ENCODE measurements at regions not wholly inside any gene's neighbourhood (a gene's known extent, or its start where the extent isn't known, plus 50 kb on each side); places are given as distances from the start of the nearest gene placed in this dataset.

DNA sequence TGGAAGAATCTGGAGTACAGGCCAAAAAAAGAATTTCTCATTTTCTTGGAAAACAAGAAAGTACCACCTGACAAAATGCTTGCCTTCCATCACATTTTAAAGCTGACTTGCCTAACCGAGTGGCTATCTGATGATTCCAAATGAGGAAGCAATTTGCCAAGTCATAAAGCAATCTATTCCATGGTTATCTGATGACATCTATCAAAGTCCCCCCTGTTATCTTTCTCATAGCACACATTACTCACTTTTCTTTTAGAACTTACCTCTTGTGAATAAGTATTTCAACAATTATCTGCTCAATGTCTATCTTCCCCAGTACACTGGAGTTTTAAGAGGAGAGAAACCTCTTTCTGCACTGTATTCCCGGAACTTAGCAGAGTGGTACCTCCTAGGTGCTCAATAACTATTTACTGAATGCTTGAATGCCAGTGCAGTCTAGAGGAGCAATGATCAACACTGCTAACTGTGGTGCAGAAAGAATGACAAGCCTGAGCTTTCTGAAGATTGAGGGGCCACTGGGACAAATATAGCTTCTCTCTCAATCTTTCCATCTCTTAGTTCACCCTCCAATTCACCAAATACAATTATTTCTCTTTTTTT lies 186.3 kb upstream of the ATP11B start:
- in situ Hi-C loops (cut with HindIII; ENCODE audit: low sequenced_read_pairs) = no loop called here

DNA sequence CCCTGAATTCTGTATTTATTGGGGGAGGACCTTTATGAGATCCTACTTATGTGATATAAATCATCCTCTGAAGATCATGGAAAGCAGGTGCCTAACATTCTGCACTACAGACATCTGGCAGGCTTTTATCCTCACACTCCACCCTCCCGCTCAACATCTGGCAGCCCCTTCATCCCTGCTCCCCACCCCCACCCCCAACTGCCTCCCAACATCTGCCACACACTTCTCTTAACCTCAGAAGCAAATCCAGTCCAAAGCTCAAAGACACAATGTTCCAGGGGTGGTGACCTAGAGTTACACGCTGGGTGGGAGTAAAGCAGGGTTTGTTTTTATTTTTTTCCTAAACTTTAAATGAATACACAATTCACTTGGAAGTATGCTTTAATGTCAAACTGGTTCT lies 184.5 kb upstream of the ATP11B start:
- in situ Hi-C loops (cut with HindIII; ENCODE audit: low sequenced_read_pairs) = no loop called here

DNA sequence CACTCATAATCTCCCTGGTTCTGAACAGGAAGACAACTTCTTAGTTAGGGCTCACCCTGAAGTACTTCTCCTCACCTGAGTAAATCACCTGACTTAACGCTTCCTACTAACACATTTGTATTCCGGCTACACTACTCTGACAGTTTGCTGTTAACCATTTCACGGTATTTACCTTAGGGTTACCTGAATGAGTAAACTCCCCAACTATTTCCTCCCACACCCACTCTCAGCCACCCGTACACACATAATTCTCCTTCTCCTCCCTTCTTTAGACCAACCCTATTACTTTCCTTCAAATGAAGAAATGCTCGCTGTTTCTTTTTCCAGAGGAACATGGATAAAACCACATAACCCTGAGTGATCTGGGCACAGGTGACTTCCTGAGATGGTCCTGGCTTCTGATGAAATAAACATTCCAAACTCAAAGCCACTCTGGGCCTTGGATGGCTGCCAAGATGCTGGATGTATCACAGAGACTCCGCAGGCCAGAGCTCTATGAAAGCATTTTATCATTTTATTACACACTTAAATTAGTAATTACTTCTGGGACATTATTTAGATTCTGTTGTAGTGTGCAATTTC lies 183.6 kb upstream of the ATP11B start:
- in situ Hi-C loops (cut with HindIII; ENCODE audit: low sequenced_read_pairs) = no loop called here

DNA sequence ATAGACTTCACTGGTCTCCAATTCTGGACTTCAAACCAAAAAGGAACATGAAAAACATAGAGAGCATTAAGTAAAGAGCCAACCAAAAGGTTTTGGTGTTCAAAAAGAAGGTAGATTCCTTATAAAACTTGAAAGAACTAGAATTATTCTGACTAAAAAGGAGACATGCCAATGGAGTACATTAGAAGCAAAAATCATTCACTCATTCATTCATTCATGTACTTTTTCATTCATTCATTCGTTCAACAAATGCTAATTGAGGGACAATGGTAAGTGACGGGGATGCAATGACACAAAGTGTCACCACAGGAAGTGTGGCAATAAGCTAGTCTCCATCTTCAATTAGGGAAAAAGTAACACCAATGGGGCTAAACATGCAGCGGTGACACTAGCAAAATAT lies 181.0 kb upstream of the ATP11B start:
- in situ Hi-C loops (cut with HindIII; ENCODE audit: low sequenced_read_pairs) = no loop called here

DNA sequence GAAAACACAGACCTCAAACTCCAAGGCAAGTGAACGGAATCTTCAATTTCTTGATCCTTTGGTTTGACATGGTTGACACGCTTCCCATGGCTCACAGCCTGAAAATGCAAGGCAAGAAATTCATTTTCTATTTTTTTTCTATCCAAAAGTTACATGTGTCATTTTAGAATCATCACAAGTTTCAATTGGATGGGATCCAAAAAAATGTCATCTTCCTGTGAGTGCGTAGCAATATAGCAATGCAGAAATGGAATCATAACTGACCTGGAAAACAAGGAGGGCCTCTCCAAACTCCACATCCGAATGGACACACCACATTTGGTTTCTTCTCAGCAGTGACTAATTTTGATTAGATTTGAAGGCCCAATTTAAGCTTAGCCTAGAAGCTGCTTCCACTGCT lies 175.8 kb upstream of the ATP11B start:
- in situ Hi-C loops (cut with HindIII; ENCODE audit: low sequenced_read_pairs) = no loop called here

DNA sequence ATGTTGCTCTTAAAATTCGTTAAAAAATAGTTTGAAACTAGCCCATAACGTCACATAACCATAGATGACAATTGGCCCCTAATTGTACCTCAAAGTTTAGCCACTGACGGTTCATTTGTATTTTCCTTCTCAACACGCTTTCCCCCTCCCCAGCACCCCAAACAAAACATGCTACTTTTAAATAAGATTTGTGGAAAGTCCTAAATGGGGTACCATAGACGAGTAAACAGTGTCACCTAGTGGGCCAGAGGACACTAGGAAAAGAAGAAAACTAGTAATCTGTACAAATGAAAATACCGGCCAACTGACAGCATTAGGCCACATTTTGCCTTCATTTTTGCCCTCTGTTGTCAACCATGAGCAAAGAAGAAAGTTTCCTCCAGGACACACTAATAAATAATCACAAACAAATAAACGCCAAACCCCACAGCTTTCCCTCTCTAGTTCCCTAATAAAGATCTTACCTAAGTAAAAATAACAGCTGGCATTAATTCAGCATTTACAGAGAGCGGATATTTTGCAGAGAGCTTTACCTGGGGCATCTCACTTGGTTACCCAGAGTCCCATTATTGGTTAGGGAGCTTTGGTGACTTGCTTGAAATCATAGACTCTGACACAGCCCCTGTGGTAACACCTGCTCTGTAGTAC lies 175.1 kb upstream of the ATP11B start:
- in situ Hi-C loops (cut with HindIII; ENCODE audit: low sequenced_read_pairs) = no loop called here

DNA sequence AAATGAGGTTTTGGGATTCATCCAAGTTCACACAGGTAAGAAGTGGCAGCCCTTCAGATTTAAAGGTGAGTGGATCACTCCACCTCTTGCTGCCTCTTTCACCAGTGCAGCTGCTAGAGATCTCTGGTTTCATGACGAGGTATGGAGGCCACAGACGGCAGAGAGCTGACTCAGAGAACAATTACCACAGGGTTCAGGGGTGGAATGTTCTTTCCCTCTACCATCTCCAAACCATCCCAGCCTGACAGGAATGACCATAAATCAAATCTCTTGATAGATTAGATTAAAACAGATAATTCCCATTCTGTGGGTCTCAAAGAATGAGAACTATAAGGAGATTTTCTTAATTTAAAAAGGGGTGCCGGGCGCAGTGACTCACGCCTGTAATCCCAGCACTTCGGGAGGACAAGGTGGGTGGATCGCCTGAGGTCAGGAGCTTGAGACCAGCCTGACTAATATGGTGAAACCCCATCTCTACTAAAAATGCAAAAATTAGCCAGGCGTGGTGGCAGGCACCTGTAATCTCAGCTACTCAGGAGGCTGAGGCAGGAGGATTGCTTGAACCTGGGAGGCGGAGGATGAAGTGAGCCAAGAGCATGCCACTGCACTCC lies 174.2 kb upstream of the ATP11B start:
- in situ Hi-C loops (cut with HindIII; ENCODE audit: low sequenced_read_pairs) = no loop called here

DNA sequence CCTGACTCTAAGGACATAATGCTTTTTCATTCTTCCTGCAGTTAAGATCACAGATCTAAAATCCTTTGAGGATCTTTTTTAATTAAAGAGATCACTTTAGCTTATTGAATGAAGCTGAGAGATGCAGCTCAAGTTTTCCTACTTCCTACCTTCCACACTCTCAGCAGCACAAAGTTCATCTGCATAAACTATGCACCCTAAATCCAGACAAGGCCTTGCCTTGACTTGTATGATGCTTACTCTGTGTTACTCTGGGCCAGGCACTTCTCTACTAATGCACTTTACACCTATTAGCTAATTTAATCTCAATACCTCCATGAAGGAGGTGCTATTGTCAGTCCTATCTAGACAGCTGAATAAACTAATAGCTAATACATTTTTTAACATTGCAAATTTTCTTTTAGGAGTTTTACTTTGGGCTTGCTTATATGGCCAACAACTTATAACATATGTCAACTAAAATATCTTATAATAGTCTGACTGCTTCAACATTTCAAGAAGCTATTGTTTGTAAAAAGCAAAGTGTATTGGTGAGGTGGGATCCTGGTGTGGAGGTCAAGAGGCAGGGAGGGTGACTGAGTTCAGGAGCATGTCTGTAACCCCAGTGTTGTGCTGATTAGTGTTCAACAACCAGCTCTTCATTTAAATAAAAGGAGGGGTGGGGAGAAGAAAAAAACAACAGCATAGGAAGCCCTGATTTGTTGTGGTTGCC lies 172.4 kb upstream of the ATP11B start:
- in situ Hi-C loops (cut with HindIII; ENCODE audit: low sequenced_read_pairs) = no loop called here

DNA sequence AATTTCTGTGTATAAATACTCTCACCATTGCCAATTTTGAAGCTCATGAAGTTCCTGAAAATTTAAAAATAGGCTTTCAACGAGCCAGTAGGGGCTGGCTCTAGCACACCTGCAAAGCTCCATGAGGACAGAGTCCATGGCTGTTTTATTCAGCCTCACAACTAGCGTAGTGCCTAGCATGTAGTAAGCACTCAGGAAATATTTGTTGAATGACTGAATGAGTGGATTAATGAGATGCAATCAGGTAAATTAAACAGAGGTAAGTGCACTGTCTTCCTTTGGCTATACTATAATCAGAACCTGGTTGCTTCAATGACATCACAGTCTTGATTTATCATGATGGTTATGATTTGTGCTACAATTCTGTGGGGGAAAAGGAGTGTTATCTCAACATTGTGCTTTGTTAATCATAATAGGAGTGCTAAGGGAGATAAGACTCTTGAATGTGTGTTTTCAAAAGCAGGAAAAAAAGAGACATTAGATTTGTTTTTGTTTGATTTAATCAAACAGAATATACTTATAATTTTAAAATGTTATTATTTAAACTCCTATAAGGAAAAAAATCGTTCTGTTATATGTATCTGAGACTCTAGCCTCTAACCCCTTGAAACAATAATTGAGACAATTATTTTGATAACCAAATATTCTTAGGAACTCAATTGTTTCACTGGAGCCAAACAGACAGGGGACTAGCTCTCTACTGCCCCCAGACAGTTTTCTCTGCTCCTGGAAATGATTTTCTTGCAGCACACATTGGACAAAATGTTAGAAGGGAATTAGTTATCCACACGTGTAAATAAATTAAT lies 171.7 kb upstream of the ATP11B start:
- in situ Hi-C loops (cut with HindIII; ENCODE audit: low sequenced_read_pairs) = no loop called here

DNA sequence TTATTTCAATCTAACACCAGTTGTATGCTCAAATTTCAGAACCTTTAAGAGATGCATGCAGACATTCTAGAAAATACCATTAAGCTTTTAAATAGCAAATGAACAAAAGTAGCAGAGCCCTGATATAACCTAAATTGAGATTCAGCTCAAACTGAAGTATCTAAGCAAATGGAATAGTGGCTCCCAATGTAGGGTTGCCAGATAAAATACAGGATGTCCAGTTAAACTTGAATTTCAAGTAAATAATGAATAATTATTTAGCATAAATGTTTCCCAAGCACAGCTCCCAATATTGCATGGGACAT lies 171.1 kb upstream of the ATP11B start:
- in situ Hi-C loops (cut with HindIII; ENCODE audit: low sequenced_read_pairs) = no loop called here

DNA sequence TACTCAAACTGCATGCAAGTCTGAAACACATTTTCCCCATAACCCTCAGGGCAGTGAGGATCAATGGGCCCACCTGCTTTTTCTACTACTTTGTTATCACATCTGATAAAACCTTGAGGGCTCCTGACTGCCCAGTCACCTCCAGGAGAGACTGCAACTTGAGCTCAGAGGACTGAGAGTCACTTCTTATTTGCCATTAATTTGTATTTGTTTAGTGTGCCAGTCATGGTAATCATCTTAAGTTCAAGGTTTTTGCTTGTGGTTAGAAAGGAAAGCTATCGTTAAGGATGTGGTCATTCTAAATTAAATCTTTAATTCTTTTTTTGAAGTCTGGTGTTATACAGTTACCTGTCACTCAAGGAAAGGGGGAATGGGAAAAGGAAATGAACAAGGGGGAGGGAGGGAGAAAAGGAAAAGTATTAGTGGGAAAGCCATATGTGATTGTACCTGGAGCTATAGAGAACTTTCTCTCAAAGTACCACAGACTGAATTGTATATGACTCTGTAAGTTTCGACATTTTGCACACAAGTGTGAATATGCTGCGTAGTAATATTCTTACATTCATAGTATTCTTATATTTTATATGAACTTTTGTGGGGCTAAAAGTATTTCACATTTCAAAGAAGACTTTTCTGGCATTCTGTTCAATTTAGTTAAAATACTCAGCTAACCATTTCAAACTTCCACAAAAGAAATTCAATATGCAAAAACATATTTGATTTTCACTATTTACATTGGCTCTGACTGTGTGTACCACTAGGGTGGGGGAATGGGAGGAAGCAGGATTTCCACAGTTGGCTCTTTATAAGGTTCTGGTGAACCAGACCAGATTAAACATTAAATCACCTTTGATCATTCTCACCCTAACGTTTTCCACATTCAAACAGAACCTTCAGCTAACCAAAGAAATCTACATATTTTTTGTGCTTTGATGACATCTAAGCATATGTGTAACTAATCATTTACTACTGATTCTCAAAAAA lies 166.5 kb upstream of the ATP11B start:
- in situ Hi-C loops (cut with HindIII; ENCODE audit: low sequenced_read_pairs) = no loop called here

DNA sequence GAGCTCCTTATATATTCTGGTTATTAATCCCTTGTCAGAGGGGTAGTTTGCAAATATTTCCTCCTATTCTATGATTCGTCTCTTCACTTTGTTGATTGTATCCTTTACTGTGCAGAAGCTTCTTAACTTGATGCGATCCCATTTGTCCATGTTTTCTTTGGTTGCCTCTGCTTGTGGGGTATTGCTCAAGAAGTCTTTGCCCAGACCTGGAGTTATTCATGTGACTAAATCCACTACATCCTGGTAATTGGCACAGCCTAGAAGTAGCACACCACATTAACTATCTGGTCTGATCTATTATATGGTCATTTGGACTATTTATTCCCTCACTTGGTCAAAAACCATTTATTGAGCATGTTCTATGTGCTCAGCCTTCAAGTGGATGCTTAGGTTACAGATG lies 164.8 kb upstream of the ATP11B start:
- in situ Hi-C loops (cut with HindIII; ENCODE audit: low sequenced_read_pairs) = no loop called here

DNA sequence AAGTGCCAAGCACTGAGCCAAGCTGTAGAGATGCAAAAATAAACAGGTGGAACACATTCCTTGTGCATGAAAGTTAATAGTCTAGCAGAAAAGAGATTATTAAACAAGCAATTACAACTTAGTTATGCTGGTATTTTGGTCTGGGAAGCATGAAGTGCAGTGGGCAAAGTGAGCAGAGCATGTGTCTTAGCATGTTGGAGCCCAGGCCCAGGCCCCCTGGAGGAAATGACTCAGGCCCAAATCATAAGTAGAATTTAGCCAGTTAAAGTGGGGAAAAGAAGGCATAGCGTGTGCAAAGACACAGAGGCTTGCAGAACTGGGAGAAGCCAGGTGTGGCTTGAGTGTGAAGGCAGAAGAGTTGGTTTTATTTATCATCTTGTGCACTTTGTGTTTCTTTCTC lies 163.8 kb upstream of the ATP11B start:
- in situ Hi-C loops (cut with HindIII; ENCODE audit: low sequenced_read_pairs) = no loop called here

DNA sequence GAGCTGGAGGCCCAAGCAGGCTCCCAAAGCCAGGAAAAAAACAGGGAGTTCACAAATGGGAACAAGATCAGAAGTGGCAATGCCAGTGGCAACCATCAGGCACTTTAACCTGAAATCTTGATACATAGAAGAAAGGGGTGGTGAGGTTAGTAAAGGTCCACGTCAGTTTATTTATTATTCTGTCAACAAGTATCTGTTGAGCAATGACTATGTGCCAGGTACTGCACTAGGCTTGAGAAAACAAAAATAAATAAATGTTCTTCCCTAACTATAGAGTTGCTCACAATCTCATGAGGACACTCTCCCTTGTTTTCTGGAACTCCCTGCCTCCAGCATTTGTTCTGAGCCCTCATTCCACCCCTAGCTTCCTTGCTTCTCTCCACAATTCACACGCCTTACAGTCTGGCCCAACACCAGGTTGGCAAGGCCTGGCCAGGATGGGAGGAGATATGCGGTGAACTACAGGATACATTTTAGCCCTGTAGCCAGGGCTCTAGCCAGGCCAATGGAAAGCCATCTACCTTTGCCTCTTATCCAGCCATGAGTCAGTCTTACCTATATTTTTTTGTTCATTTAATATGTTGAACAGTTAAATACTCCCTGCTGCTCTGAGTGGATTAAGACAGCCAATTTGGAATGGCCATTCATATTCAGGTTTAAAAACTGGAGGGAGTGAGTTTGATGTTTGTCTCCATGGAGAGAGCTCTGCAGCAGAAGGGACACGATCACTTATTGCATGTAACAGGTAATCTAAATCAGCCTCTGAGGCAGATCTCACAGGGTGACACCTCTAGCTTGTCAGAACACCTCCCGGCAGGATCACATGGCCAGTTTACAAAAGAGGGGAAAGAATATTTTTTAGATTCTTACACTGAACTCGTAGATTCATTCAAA lies 161.9 kb upstream of the ATP11B start:
- in situ Hi-C loops (cut with HindIII; ENCODE audit: low sequenced_read_pairs) = no loop called here

DNA sequence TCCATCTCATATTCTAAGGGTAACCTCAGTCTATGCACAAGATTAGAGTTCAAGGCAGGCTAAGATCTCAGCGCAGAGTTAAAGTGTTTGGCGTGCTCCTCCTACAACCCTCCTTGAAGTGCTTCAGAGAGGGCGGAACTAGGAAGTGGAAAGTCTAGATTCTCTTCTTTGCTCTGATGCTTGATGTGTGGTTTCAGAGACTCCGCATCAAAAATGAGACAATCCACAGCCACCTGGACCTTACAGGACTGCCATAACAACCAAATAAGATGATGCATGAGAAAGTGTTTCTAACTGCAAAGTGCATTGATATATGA lies 161.3 kb upstream of the ATP11B start:
- in situ Hi-C loops (cut with HindIII; ENCODE audit: low sequenced_read_pairs) = no loop called here

DNA sequence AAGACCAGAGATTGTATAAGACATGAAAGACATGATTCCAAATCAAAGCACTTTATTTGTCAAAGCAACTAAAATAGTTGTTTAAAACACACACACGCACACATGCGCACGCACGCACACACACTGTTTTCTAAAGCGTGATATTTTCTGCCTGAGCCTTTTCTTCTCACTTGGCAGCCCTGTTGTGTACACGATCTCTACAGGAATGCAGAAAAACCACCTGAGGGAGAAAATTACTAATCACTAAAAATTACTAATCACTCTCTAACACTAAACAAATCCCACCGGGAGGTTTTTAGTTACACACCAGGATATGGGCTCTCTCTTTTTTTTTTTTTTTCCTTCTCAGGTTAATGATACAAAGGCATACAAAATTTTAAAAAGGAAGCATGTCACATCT lies 160.1 kb upstream of the ATP11B start:
- in situ Hi-C loops (cut with HindIII; ENCODE audit: low sequenced_read_pairs) = no loop called here

DNA sequence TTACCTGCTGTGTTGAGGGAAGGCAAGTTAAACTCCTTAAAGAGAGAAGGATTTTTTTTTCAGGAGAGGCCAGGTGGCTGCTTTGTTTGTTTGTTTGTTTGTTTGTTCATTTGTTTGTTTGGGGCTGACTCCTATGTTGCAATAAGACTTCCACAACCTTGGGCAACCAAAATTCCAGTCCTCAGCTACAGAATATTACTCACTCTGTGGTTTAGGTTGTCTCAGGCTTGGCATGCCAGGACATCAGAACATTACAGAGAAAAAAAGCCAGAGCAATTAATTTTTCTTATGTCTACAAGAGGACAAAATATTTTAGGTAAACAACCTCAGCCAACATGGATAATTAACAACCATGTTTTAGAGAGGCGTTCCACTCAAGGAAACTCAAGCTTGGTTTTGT lies 156.7 kb upstream of the ATP11B start:
- in situ Hi-C loops (cut with HindIII; ENCODE audit: low sequenced_read_pairs) = no loop called here

DNA sequence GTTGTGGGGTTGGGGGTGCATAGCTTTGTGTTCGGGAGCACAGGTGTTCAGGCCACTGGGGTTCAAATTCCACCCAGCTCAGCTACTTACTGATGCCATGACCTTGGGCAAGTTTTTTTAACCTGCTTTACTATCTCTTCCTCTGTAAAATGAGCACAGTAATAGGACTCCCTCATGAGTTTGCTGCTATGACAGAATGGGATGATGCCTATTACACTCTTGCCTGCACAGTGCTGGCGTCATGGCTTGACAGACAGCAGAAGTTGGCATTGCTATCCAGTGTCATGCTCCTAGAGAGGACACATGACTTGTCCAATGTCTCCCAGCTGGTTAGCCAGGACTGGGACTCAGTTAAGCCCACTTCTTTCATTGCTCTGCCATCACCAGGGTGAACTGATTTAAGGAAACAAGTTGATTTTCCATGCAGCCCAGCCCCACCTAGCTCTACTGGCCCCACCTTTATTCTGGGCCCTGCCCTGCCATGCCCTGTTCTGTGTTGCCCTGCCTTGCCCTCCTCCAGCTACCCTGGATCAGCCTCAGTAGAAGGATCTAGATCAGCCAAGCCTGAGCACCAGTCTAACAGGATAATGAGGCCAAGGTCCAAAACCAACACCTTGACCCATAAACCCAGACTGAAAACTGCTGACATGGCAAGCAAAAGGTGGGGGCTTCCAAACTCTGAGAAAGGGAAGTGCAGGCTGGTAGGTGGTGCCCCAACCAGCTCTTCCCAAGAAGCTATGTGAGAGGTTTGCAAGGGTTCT lies 155.8 kb upstream of the ATP11B start:
- in situ Hi-C loops (cut with HindIII; ENCODE audit: low sequenced_read_pairs) = no loop called here

All from endothelial cell of hepatic sinusoid (primary cell).